HFFc6 (cell line): ENCODE measurements at regions not wholly inside any gene's neighbourhood (a gene's known extent, or its start where the extent isn't known, plus 50 kb on each side); places are given as distances from the start of the nearest gene placed in this dataset.

ENCODE experiments used
- DNase-seq: peaks from one replicate; pipeline ENCODE4 v3.0.0-alpha.2; 2018
- H3K27ac Mint-ChIP-seq: 2 replicates; pipeline ENCODE4 v1.8.0; 2020; ENCODE audit warnings: mild to moderate bottlenecking, mixed read lengths
- H3K27me3 Mint-ChIP-seq: 2 replicates; pipeline ENCODE4 v1.8.0; 2021; ENCODE audit warnings: mild to moderate bottlenecking, moderate library complexity, mixed read lengths; ENCODE audit not compliant: insufficient read depth
- H3K36me3 Mint-ChIP-seq: 2 replicates; pipeline ENCODE4 v1.8.0; 2021; ENCODE audit warnings: low read depth, mixed read lengths
- H3K4me1 Mint-ChIP-seq: 2 replicates; pipeline ENCODE4 v1.8.0; 2020; ENCODE audit warnings: low read depth, mixed read lengths
- H3K4me3 Mint-ChIP-seq: 2 replicates; pipeline ENCODE4 v1.8.0; 2020; ENCODE audit warnings: mild to moderate bottlenecking, moderate library complexity, mixed read lengths
- H3K9me3 Mint-ChIP-seq: 2 replicates; pipeline ENCODE4 v1.8.0; 2020; ENCODE audit warnings: mild to moderate bottlenecking, mixed read lengths
- CTCF ChIP-seq: fragments of 200-600 bp; sonication (generic); IDR thresholded peaks from 2 replicates; pipeline ENCODE4 v1.5.0; 2021; ENCODE audit warnings: antibody characterized with exemption, mild to moderate bottlenecking

- peaks cover 19% of the 10 kb centered on the region for H3K27me3 Mint-ChIP-seq
- no peak for DNase-seq
- no peak for TF ChIP-seq CTCF
- H3K9me3 Mint-ChIP-seq: no peaks in the 10 kb centered on the region
- H3K4me3 Mint-ChIP-seq: no peak overlapping the region
- no peaks in the 10 kb centered on the region for H3K4me1 Mint-ChIP-seq
- no peak overlapping the region for H3K27ac Mint-ChIP-seq
- no peaks in the 10 kb centered on the region for H3K36me3 Mint-ChIP-seq
Observed at GRCh38 chr3:193933451-193933850, 202.5 kb upstream of the HES1 start.

GRCh38 chr3:193935916-193936315 lies 200.0 kb upstream of the HES1 start:
- peaks cover 29% of the 10 kb centered on the region for H3K27me3 Mint-ChIP-seq
- no peaks in the 10 kb centered on the region for H3K4me1 Mint-ChIP-seq
- DNase-seq: no peak
- no peaks in the 10 kb centered on the region for H3K36me3 Mint-ChIP-seq
- no peak overlapping the region for H3K27ac Mint-ChIP-seq
- TF ChIP-seq CTCF: no peak
- no peak overlapping the region for H3K4me3 Mint-ChIP-seq
- no peaks in the 10 kb centered on the region for H3K9me3 Mint-ChIP-seq

- no peak for DNase-seq
- Mint-ChIP-seq H3K4me1 (no peaks in the 10 kb centered on the region), H3K27ac (no peak overlapping the region), H3K9me3 (no peaks in the 10 kb centered on the region), H3K36me3 (no peaks in the 10 kb centered on the region), H3K4me3 (no peak overlapping the region), H3K27me3 (peaks cover 33% of the 10 kb centered on the region)
- TF ChIP-seq CTCF: no peak
Observed at GRCh38 chr3:193938613-193939012, 197.3 kb upstream of the HES1 start.

GRCh38 chr3:193939527-193939926 lies 196.4 kb upstream of the HES1 start:
- H3K27ac Mint-ChIP-seq: no peak overlapping the region
- no peaks in the 10 kb centered on the region for H3K9me3 Mint-ChIP-seq
- peaks cover 38% of the 10 kb centered on the region for H3K27me3 Mint-ChIP-seq
- no peaks in the 10 kb centered on the region for H3K36me3 Mint-ChIP-seq
- no peak for TF ChIP-seq CTCF
- H3K4me3 Mint-ChIP-seq: no peak overlapping the region
- DNase-seq: no peak
- no peaks in the 10 kb centered on the region for H3K4me1 Mint-ChIP-seq

GRCh38 chr3:193940526-193940925 lies 195.4 kb upstream of the HES1 start:
- no peak for DNase-seq
- no peak overlapping the region for H3K27ac Mint-ChIP-seq
- no peaks in the 10 kb centered on the region for H3K9me3 Mint-ChIP-seq
- peaks cover 30% of the 10 kb centered on the region for H3K27me3 Mint-ChIP-seq
- no peak for TF ChIP-seq CTCF
- no peaks in the 10 kb centered on the region for H3K4me1 Mint-ChIP-seq
- H3K36me3 Mint-ChIP-seq: no peaks in the 10 kb centered on the region
- H3K4me3 Mint-ChIP-seq: no peak overlapping the region

GRCh38 chr3:193941486-193941885 lies 194.5 kb upstream of the HES1 start:
- DNase-seq: no peak
- Mint-ChIP-seq H3K27ac (no peak overlapping the region), H3K4me1 (no peaks in the 10 kb centered on the region), H3K9me3 (no peaks in the 10 kb centered on the region), H3K4me3 (no peak overlapping the region), H3K36me3 (no peaks in the 10 kb centered on the region), H3K27me3 (peaks cover 28% of the 10 kb centered on the region)
- no peak for TF ChIP-seq CTCF
